ENCODE measurements at regions not wholly inside any gene's neighbourhood (a gene's known extent, or its start where the extent isn't known, plus 50 kb on each side); places are given as distances from the start of the nearest gene placed in this dataset.
A peak's percentile ranks its signal among the peaks of the same experiment; 100 is the strongest.

- DNase-seq = peak in 1 of 5 donors; percentile 58
- Histone ChIP-seq H3K27ac (no peak overlapping the region), H3K9me3 (peaks cover 0 to 4% (median 0%) of the 10 kb centered on the region in 12 donors), H3K36me3 (no peaks in the 10 kb centered on the region), H3K4me3 (no peak overlapping the region), H3K4me1 (no peaks in the 10 kb centered on the region), H3K27me3 (no peaks in the 10 kb centered on the region)
- TF ChIP-seq POLR2A (IDR thresholded peaks at IDR 0.05) = no peak
- TF ChIP-seq CTCF (IDR thresholded peaks at IDR 0.05) = no peak
- 54 to 67% (median 62%) methylated on average over 6 of the region's 6 CpGs for WGBS, 4 donors
- intact Hi-C loops (cut with DNase I) = loop anchor here in 1 of 10 donors (2.0 kb wide), 1 partner anchor 19 kb away; no protein-coding TSS in a partner anchor
- no peak for ATAC-seq
Observed at GRCh38 chr6:156190270-156190669, 586.9 kb upstream of the ARID1B start.

- Histone ChIP-seq H3K27ac (no peak overlapping the region), H3K27me3 (no peaks in the 10 kb centered on the region), H3K4me1 (no peaks in the 10 kb centered on the region), H3K36me3 (no peaks in the 10 kb centered on the region), H3K4me3 (no peak overlapping the region), H3K9me3 (peaks cover 0 to 4% (median 0%) of the 10 kb centered on the region in 12 donors)
- no peak for ATAC-seq
- DNase-seq = no peak
- intact Hi-C loops (cut with DNase I) = loop anchor here in 1 of 10 donors (2.0 kb wide), 1 partner anchor 19 kb away; no protein-coding TSS in a partner anchor
- TF ChIP-seq POLR2A (IDR thresholded peaks at IDR 0.05) = no peak
- no peak for TF ChIP-seq CTCF (IDR thresholded peaks at IDR 0.05)
Observed at GRCh38 chr6:156189714-156190113, 587.5 kb upstream of the ARID1B start.

GRCh38 chr6:156189195-156189594, 588.0 kb upstream of the ARID1B start:
- no peak for TF ChIP-seq POLR2A (IDR thresholded peaks at IDR 0.05)
- TF ChIP-seq CTCF (IDR thresholded peaks at IDR 0.05) = no peak
- H3K4me1 ChIP-seq = no peaks in the 10 kb centered on the region
- no peaks in the 10 kb centered on the region for H3K27me3 ChIP-seq
- intact Hi-C loops (cut with DNase I) = no loop called here
- no peaks in the 10 kb centered on the region for H3K36me3 ChIP-seq
- no peak for ATAC-seq
- no peak overlapping the region for H3K4me3 ChIP-seq
- peaks cover 0 to 4% (median 0%) of the 10 kb centered on the region in 12 donors for H3K9me3 ChIP-seq
- DNase-seq = no peak
- H3K27ac ChIP-seq = no peak overlapping the region
- 62 to 83% (median 74%) methylated on average over 2 of the region's 2 CpGs for WGBS, 4 donors

- no peaks in the 10 kb centered on the region for H3K27me3 ChIP-seq
- WGBS, 4 donors = 66 to 71% (median 68%) methylated on average over 3 of the region's 3 CpGs
- no peak overlapping the region for H3K4me3 ChIP-seq
- intact Hi-C loops (cut with DNase I) = no loop called here
- no peak for DNase-seq
- peaks cover 0 to 8% (median 0%) of the 10 kb centered on the region in 12 donors for H3K9me3 ChIP-seq
- H3K36me3 ChIP-seq = no peaks in the 10 kb centered on the region
- H3K27ac ChIP-seq = no peak overlapping the region
- no peak for ATAC-seq
- TF ChIP-seq POLR2A (IDR thresholded peaks at IDR 0.05) (no peak), CTCF (IDR thresholded peaks at IDR 0.05) (no peak)
- H3K4me1 ChIP-seq = no peaks in the 10 kb centered on the region
Observed at GRCh38 chr6:156185113-156185512, 592.1 kb upstream of the ARID1B start.
